Skeletal muscle tissue (tissue), 3 donors: ENCODE measurements at regions not wholly inside any gene's neighbourhood (a gene's known extent, or its start where the extent isn't known, plus 50 kb on each side); places are given as distances from the start of the nearest gene placed in this dataset.
"Not testable (repeated sequence)": the region's sequence is repeated elsewhere in the genome, so short reads cannot be mapped to it uniquely, and the experiment has no call there.

Source experiments
- H3K27ac ChIP-seq: one replicate; pipeline ENCODE4 v1.7.0; 2013; ENCODE audit warnings: mild to moderate bottlenecking, low read depth, low read length, inconsistent platforms
- H3K27me3 ChIP-seq, 3 donors: one replicate each; pipeline ENCODE4 v1.7.0; 2013; ENCODE audit warnings: low read length in 3 of 3; ENCODE audit not compliant: control insufficient read depth in 3 of 3, insufficient read depth in 3 of 3
- H3K36me3 ChIP-seq, 3 donors: one replicate each; pipeline ENCODE4 v1.7.0; 2013; ENCODE audit warnings: low read length in 3 of 3; ENCODE audit not compliant: control insufficient read depth in 3 of 3, insufficient read depth in 3 of 3
- H3K4me1 ChIP-seq, 3 donors: one replicate each; pipeline ENCODE4 v1.7.0; 2013; ENCODE audit warnings: low read length in 3 of 3, mild to moderate bottlenecking in 3 of 3; ENCODE audit not compliant: control insufficient read depth in 3 of 3, insufficient read depth in 3 of 3
- H3K4me3 ChIP-seq, 3 donors: one replicate each; pipeline ENCODE4 v1.7.0; 2013; ENCODE audit warnings: low read length in 3 of 3
- H3K9ac ChIP-seq, 3 donors: one replicate each; pipeline ENCODE4 v1.7.0; 2013; ENCODE audit warnings: low read length in 3 of 3, mild to moderate bottlenecking in 3 of 3, moderate library complexity in 2 of 3, low read depth in 1 of 3
- H3K9me3 ChIP-seq, 3 donors: one replicate each; pipeline ENCODE4 v1.7.0; 2013; ENCODE audit warnings: low read length in 3 of 3; ENCODE audit not compliant: control insufficient read depth in 3 of 3
- donor health status: Osteomylitis.

DNA sequence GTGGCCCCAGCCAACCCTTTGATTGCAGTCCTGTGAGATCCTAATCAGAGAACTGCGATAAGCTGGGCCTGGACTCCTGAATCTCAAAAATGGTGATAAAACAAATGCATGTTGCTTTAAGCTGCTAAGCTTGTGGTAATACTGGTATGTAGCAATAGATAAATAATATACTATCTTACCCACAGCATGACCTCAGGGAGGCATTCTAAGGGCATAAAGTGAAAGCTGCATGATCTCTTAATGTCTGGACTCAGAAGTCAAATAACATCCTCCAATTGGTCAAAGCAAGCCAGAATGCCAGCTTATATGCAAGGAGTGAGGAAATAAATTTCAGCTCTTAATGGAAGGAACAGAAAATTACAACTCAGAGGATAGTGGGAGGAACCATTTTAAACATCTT is 246.1 kb downstream of the FSIP2 start:
- Histone ChIP-seq H3K9ac (no peak overlapping the region), H3K27ac (no peak overlapping the region), H3K36me3 (no peaks in the 10 kb centered on the region), H3K4me3 (no peak overlapping the region), H3K27me3 (no peaks in the 10 kb centered on the region), H3K9me3 (no peaks in the 10 kb centered on the region), H3K4me1 (no peaks in the 10 kb centered on the region)

DNA sequence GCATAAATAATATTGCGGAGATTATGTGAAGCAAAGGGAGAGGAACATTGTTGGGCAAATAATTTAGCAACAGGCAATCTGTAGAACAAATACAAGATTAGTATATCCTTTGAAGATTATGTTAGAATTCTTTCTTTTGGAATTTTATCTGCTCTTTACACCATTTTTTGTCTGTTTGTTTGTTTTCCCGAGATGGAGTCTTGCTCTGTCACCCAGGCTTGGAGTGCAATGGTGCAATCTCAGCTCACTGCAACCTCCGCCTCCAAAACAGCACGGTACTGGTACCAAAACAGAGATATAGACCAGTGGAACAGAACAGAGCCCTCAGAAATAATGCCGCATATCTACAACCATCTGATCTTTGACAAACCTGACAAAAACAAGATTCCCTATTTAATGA is 250.3 kb downstream of the FSIP2 start:
- not testable (repeated sequence) for H3K27me3 ChIP-seq, H3K4me1 ChIP-seq, H3K27ac ChIP-seq, H3K9me3 ChIP-seq, H3K36me3 ChIP-seq, H3K9ac ChIP-seq, H3K4me3 ChIP-seq

GRCh38 chr2:185990861-185991525 is 252.4 kb downstream of the FSIP2 start:
- Histone ChIP-seq H3K9ac (no peak overlapping the region), H3K36me3 (no peaks in the 10 kb centered on the region), H3K9me3 (no peaks in the 10 kb centered on the region), H3K4me1 (no peaks in the 10 kb centered on the region), H3K4me3 (no peak overlapping the region), H3K27ac (no peak overlapping the region), H3K27me3 (no peaks in the 10 kb centered on the region)

DNA sequence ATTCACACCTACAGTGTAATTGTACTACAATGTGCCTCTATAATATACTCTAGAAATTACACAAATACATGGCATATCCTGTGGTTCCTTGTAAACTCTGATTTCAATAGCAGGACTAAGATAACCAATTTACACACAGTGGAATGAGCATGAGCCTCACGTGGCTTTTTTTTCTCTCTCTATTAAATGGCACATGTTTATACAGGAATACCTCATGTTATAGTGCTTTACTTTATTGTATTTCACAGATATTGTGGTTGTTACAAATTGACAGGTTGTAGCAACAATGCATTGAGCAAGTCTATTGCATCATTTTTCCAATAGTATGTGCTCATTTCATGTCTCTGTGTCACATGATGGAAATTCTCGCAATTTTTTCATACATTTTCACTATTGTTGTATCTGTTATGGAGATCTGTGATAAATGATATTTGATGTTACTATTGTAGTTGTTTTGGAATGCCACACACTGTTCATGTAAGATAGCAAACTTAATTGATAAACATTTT is 260.0 kb downstream of the FSIP2 start:
- H3K27ac ChIP-seq = no peak overlapping the region
- no peak overlapping the region for H3K4me3 ChIP-seq
- no peaks in the 10 kb centered on the region for H3K4me1 ChIP-seq
- no peak overlapping the region for H3K9ac ChIP-seq
- no peaks in the 10 kb centered on the region for H3K27me3 ChIP-seq
- H3K9me3 ChIP-seq = no peaks in the 10 kb centered on the region
- no peaks in the 10 kb centered on the region for H3K36me3 ChIP-seq

GRCh38 chr2:186009341-186009740 is 270.7 kb downstream of the FSIP2 start:
- Histone ChIP-seq H3K4me1 (no peaks in the 10 kb centered on the region), H3K9me3 (no peaks in the 10 kb centered on the region), H3K36me3 (no peaks in the 10 kb centered on the region), H3K27ac (no peak overlapping the region), H3K9ac (no peak overlapping the region), H3K27me3 (no peaks in the 10 kb centered on the region), H3K4me3 (no peak overlapping the region)

DNA sequence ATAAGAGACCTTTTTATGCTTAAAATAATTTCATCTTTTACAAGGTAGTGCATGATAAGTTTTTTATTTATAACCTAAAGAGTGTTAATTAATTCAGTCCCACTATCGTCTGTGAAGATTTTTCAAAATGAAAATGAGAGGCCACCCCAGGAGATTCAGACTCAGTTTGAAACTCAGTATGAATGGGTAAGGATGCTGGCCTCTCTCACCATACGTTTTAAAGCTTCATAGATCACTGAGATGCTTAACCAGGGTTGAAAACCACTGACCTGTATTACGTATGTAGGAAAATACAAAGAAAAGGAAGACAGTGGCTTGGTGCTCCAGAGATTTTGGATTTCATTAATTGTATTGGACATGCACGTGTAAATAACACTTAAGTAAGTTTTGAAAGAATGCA is 278.7 kb downstream of the FSIP2 start:
- Histone ChIP-seq H3K9ac (no peak overlapping the region), H3K27me3 (no peaks in the 10 kb centered on the region), H3K9me3 (no peaks in the 10 kb centered on the region), H3K4me1 (no peaks in the 10 kb centered on the region), H3K36me3 (no peaks in the 10 kb centered on the region), H3K4me3 (no peak overlapping the region), H3K27ac (no peak overlapping the region)

DNA sequence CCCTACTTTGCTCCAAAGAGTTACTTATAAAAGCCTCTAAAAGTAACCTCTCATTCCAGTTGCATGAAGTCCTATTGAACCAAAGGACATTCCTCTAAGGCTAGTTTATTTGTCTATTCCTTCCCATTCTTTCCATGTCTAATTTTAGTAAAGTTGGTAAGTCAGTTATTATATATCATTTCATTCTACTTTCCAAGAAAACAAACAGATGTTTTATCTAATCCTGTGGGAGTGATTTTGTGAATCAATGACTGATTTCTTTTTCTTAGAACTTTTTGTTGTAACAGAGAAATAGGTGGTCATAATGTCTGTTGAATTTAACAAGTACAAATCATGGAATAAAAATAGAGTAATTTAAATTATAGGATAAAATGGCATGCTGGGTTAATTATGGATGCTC is 286.3 kb downstream of the FSIP2 start:
- H3K4me3 ChIP-seq = no peak overlapping the region
- no peaks in the 10 kb centered on the region for H3K9me3 ChIP-seq
- H3K27me3 ChIP-seq = no peaks in the 10 kb centered on the region
- no peak overlapping the region for H3K9ac ChIP-seq
- H3K27ac ChIP-seq = no peak overlapping the region
- no peaks in the 10 kb centered on the region for H3K4me1 ChIP-seq
- no peaks in the 10 kb centered on the region for H3K36me3 ChIP-seq

GRCh38 chr2:186027922-186028321 is 289.3 kb downstream of the FSIP2 start:
- no peaks in the 10 kb centered on the region for H3K27me3 ChIP-seq
- H3K9ac ChIP-seq = no peak overlapping the region
- no peaks in the 10 kb centered on the region for H3K36me3 ChIP-seq
- no peak overlapping the region for H3K27ac ChIP-seq
- H3K9me3 ChIP-seq = no peaks in the 10 kb centered on the region
- H3K4me1 ChIP-seq = no peaks in the 10 kb centered on the region
- no peak overlapping the region for H3K4me3 ChIP-seq

DNA sequence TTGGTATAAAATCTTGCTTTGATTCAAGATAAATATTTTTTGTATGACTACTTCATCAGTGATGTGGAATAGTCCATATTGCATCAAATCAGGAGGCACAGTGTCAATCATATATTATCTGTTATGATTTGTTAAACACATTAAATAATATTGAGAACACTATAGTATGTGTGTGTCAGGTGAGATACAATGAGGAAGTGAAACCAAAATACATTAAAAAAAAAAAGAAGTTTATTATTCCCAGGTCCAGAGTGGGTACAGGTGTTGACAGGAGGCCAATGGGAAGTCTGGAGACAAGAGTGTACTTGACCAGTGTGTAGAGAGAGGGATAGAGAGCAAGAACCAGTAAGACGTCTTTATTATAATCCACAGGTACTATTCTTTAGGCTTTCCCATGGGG is 292.6 kb downstream of the FSIP2 start:
- Histone ChIP-seq H3K4me3 (no peak overlapping the region), H3K27me3 (no peaks in the 10 kb centered on the region), H3K36me3 (no peaks in the 10 kb centered on the region), H3K9ac (no peak overlapping the region), H3K9me3 (no peaks in the 10 kb centered on the region), H3K27ac (no peak overlapping the region), H3K4me1 (no peaks in the 10 kb centered on the region)

- no peaks in the 10 kb centered on the region for H3K4me1 ChIP-seq
- no peak overlapping the region for H3K27ac ChIP-seq
- H3K27me3 ChIP-seq = no peaks in the 10 kb centered on the region
- H3K36me3 ChIP-seq = no peaks in the 10 kb centered on the region
- H3K9ac ChIP-seq = no peak overlapping the region
- no peaks in the 10 kb centered on the region for H3K9me3 ChIP-seq
- no peak overlapping the region for H3K4me3 ChIP-seq
These were observed 293.6 kb downstream of the FSIP2 start for GRCh38 chr2:186032102-186032738.
